ENCODE measurements at regions not wholly inside any gene's neighbourhood (a gene's known extent, or its start where the extent isn't known, plus 50 kb on each side); places are given as distances from the start of the nearest gene placed in this dataset.

GRCh38 chr1:29437946-29438345 lies 201.6 kb downstream of the PTPRU start:
- no peak overlapping the region for H3K4me3 ChIP-seq (ENCODE audit: control insufficient read depth, low read depth, low read length)
- no peak for TF ChIP-seq CTCF (IDR thresholded peaks at IDR 0.05; ENCODE audit: control insufficient read depth, insufficient read depth, low read depth, low read length, missing control alignments)
- DNase-seq (ENCODE audit: low read depth), result no peak

- TF ChIP-seq CTCF (IDR thresholded peaks at IDR 0.05; ENCODE audit: control insufficient read depth, insufficient read depth, low read depth, low read length, missing control alignments), result no peak
- DNase-seq (ENCODE audit: low read depth), result no peak
Measured at GRCh38 chr1:29436181-29436785, 200.0 kb downstream of the PTPRU start.

GRCh38 chr1:29433830-29434229 lies 197.5 kb downstream of the PTPRU start:
- H3K4me3 ChIP-seq (ENCODE audit: control insufficient read depth, low read depth, low read length), result no peak overlapping the region
- TF ChIP-seq CTCF (IDR thresholded peaks at IDR 0.05; ENCODE audit: control insufficient read depth, insufficient read depth, low read depth, low read length, missing control alignments), result no peak
- DNase-seq (ENCODE audit: low read depth), result no peak

More at GRCh38 chr1:29436181-29436785, 200.0 kb downstream of the PTPRU start:
- no peak overlapping the region for H3K4me3 ChIP-seq (ENCODE audit: control insufficient read depth, low read depth, low read length)

GRCh38 chr1:29431138-29431537 lies 194.8 kb downstream of the PTPRU start:
- no peak for DNase-seq (ENCODE audit: low read depth)
- no peak overlapping the region for H3K4me3 ChIP-seq (ENCODE audit: control insufficient read depth, low read depth, low read length)
- TF ChIP-seq CTCF (IDR thresholded peaks at IDR 0.05; ENCODE audit: control insufficient read depth, insufficient read depth, low read depth, low read length, missing control alignments), result no peak

GRCh38 chr1:29429656-29430055 lies 193.3 kb downstream of the PTPRU start:
- no peak for DNase-seq (ENCODE audit: low read depth)
- no peak for TF ChIP-seq CTCF (IDR thresholded peaks at IDR 0.05; ENCODE audit: control insufficient read depth, insufficient read depth, low read depth, low read length, missing control alignments)
- no peak overlapping the region for H3K4me3 ChIP-seq (ENCODE audit: control insufficient read depth, low read depth, low read length)

GRCh38 chr1:29428997-29429396 lies 192.7 kb downstream of the PTPRU start:
- no peak overlapping the region for H3K4me3 ChIP-seq (ENCODE audit: control insufficient read depth, low read depth, low read length)
- no peak for TF ChIP-seq CTCF (IDR thresholded peaks at IDR 0.05; ENCODE audit: control insufficient read depth, insufficient read depth, low read depth, low read length, missing control alignments)
- DNase-seq (ENCODE audit: low read depth), result no peak

GRCh38 chr1:29428280-29428615 lies 191.9 kb downstream of the PTPRU start:
- TF ChIP-seq CTCF (IDR thresholded peaks at IDR 0.05; ENCODE audit: control insufficient read depth, insufficient read depth, low read depth, low read length, missing control alignments), result no peak
- H3K4me3 ChIP-seq (ENCODE audit: control insufficient read depth, low read depth, low read length), result no peak overlapping the region
- no peak for DNase-seq (ENCODE audit: low read depth)

All from AG09309 (cell line).